Left ventricle myocardium inferior (tissue), 1 donor: ENCODE measurements at regions not wholly inside any gene's neighbourhood (a gene's known extent, or its start where the extent isn't known, plus 50 kb on each side); places are given as distances from the start of the nearest gene placed in this dataset.

ENCODE experiments used
- DNase-seq: peaks from one replicate; pipeline ENCODE4 v3.0.0-alpha.2; 2020
- H3K27ac ChIP-seq: fragments of 200-600 bp; replicated peaks from 2 replicates; pipeline ENCODE4 v1.8.0; 2021
- H3K27me3 ChIP-seq: fragments of 200-600 bp; 2 replicates; pipeline ENCODE4 v1.8.0; 2021; ENCODE audit warnings: low read depth
- H3K36me3 ChIP-seq: fragments of 200-600 bp; 2 replicates; pipeline ENCODE4 v1.8.0; 2021
- H3K4me1 ChIP-seq: fragments of 200-600 bp; 2 replicates; pipeline ENCODE4 v1.8.0; 2021
- H3K4me3 ChIP-seq: fragments of 200-600 bp; 2 replicates; pipeline ENCODE4 v1.8.0; 2021; ENCODE audit warnings: mild to moderate bottlenecking, moderate library complexity
- H3K9me3 ChIP-seq: fragments of 200-600 bp; replicated peaks from 2 replicates; pipeline ENCODE4 v1.8.0; 2021
- intact Hi-C: fragments of 100-400 bp; cut with micrococcal nuclease; formaldehyde crosslinking; loops from one replicate; pipeline ENCODE4 v1.11.0; 2022
- TF ChIP-seq, protein P1 (sequence below): fragments of 200-600 bp; IDR thresholded peaks from 2 replicates; pipeline ENCODE4 v1.8.0; 2021; ENCODE audit warnings: antibody characterized with exemption, mild to moderate bottlenecking, borderline replicate concordance
- donor health status: DM: no; HTN: yes; CAD: no; lungs with severe emphysema.

DNA sequence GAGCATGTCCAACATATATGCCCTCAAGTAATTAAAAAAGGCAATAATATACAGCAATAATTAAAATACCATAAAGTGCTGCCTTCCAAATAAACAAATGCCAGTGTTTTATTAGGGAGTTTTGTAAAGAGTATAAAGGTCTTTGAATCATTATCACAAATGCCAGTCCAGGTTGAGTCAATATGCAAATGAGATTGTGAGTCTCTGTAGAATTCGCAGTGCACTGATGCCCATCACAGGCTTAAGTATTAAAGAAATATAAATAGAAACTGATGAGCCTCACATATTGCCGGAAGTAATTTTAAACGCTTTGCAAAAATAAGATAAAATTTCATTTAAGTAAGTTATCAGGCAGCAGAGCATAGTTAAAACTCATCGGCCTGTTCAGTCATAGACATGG, 205.0 kb upstream of the TECRL start:
- H3K27ac ChIP-seq, result no peak overlapping the region
- TF ChIP-seq, protein P1, sequence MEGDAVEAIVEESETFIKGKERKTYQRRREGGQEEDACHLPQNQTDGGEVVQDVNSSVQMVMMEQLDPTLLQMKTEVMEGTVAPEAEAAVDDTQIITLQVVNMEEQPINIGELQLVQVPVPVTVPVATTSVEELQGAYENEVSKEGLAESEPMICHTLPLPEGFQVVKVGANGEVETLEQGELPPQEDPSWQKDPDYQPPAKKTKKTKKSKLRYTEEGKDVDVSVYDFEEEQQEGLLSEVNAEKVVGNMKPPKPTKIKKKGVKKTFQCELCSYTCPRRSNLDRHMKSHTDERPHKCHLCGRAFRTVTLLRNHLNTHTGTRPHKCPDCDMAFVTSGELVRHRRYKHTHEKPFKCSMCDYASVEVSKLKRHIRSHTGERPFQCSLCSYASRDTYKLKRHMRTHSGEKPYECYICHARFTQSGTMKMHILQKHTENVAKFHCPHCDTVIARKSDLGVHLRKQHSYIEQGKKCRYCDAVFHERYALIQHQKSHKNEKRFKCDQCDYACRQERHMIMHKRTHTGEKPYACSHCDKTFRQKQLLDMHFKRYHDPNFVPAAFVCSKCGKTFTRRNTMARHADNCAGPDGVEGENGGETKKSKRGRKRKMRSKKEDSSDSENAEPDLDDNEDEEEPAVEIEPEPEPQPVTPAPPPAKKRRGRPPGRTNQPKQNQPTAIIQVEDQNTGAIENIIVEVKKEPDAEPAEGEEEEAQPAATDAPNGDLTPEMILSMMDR, result no peak
- intact Hi-C loops, result no loop called here
- no peaks in the 10 kb centered on the region for H3K9me3 ChIP-seq
- H3K27me3 ChIP-seq, result no peaks in the 10 kb centered on the region
- no peaks in the 10 kb centered on the region for H3K36me3 ChIP-seq
- no peak for DNase-seq
- no peaks in the 10 kb centered on the region for H3K4me1 ChIP-seq
- H3K4me3 ChIP-seq, result no peak overlapping the region

DNA sequence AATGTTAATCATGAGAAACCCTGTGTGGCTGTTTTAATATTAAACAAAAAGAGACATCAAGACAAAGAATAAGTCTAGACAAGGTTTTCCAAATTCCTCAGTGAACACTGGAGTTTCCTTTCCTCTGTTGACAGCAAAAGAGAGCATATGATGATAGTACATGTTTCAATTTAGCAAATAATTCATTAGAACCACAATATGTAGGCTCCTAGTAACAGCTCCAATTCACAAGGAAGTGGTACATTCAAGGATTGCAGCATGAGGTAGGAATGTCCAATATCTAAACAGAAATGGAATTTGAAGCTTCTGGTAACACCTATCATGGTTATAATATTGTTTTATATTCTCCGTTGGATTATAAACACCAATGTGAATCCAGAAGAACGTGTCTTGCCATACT, 203.8 kb upstream of the TECRL start:
- no peaks in the 10 kb centered on the region for H3K36me3 ChIP-seq
- DNase-seq, result no peak
- H3K4me1 ChIP-seq, result no peaks in the 10 kb centered on the region
- H3K27ac ChIP-seq, result no peak overlapping the region
- no peaks in the 10 kb centered on the region for H3K27me3 ChIP-seq
- no peaks in the 10 kb centered on the region for H3K9me3 ChIP-seq
- no peak overlapping the region for H3K4me3 ChIP-seq
- TF ChIP-seq, protein P1, result no peak
- intact Hi-C loops, result no loop called here

DNA sequence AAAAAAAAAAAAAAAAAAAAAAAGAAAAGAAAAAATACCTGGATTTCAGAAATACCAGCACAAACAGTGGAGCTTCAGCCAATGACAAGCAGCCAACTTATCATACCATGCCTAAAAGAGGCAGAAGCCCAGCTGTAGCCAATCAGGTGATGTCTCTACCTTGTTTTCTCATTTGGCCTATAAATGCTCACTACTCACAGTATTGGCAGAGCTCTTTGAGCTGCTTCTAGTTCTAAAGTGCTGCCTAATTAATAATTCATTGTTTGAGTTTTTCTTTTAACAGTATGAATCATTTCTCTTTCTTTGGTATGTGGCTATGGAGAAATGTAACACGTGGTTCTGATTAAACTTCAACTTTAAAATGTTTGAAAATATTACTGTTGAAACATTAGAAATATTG, 188.8 kb upstream of the TECRL start:
- Histone ChIP-seq H3K4me1 (no peaks in the 10 kb centered on the region), H3K27ac (no peak overlapping the region), H3K27me3 (no peaks in the 10 kb centered on the region), H3K9me3 (no peaks in the 10 kb centered on the region), H3K36me3 (no peaks in the 10 kb centered on the region), H3K4me3 (no peak overlapping the region)
- intact Hi-C loops, result no loop called here
- DNase-seq, result no peak
- TF ChIP-seq, protein P1, result no peak

DNA sequence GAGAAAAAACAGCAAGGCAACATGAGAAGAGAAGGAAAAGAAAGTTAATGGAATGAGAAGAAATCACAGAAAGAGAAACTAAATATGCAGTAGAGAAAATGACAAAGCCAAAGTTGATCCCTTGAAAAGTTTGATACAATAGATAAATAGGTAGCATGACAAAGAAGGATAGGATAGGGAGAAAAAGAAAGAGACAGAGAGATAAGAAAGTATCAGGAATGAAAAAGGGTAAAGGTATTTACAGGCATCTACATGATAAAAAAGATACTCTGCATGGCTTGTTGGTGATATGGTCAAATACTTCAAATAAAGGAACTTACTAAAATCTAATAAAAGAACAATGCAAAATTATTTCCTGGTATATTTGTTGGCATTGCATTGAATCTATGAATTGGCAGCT, 185.5 kb upstream of the TECRL start:
- Histone ChIP-seq H3K9me3 (peaks cover 7% of the 10 kb centered on the region), H3K27ac (no peak overlapping the region), H3K4me1 (no peaks in the 10 kb centered on the region), H3K27me3 (no peaks in the 10 kb centered on the region), H3K4me3 (no peak overlapping the region), H3K36me3 (no peaks in the 10 kb centered on the region)
- DNase-seq, result no peak
- intact Hi-C loops, result no loop called here
- TF ChIP-seq, protein P1, result no peak

DNA sequence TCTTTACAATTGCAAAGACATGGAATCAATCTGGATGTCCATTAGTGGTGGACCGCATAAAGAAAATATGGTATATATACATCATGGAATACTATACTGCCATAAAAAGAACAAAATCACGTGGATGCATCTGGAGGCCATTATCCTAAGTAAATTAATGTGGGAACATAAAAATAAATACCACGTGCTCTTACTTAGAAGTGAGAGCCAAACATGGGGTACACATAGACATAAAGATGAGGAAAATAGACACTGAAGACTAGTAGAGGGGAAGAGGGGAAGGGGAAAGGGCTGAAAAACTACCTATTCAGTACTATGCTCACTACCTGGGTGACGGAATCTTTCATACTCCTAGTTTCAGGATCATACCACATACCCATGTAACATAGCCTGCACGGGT, 179.3 kb upstream of the TECRL start:
- Histone ChIP-seq H3K4me3 (no peak overlapping the region), H3K27ac (no peak overlapping the region), H3K36me3 (no peaks in the 10 kb centered on the region), H3K27me3 (no peaks in the 10 kb centered on the region), H3K9me3 (peaks cover 16% of the 10 kb centered on the region), H3K4me1 (no peaks in the 10 kb centered on the region)
- DNase-seq, result no peak
- intact Hi-C loops, result no loop called here
- TF ChIP-seq, protein P1, result no peak
